IPS DF 6.9 (cell line): ENCODE measurements at regions not wholly inside any gene's neighbourhood (a gene's known extent, or its start where the extent isn't known, plus 50 kb on each side); places are given as distances from the start of the nearest gene placed in this dataset.

Source experiments
- DNase-seq: peaks from one replicate; pipeline ENCODE4 v3.0.0-alpha.2; 2013; ENCODE audit warnings: low read depth, low spot score
- H3K27ac ChIP-seq: one replicate; pipeline ENCODE4 v1.5.1; 2013; ENCODE audit warnings: low read length, control low read depth
- H3K27me3 ChIP-seq: 2 replicates; pipeline ENCODE4 v1.6.1; 2013; ENCODE audit warnings: mild to moderate bottlenecking, low read length; ENCODE audit not compliant: control insufficient read depth, insufficient read depth
- H3K36me3 ChIP-seq: 2 replicates; pipeline ENCODE4 v1.6.1; 2013; ENCODE audit warnings: low read length; ENCODE audit not compliant: control insufficient read depth, insufficient read depth
- H3K4me1 ChIP-seq: 2 replicates; pipeline ENCODE4 v1.6.1; 2013; ENCODE audit warnings: low read length; ENCODE audit not compliant: control insufficient read depth, insufficient read depth
- H3K4me3 ChIP-seq: 2 replicates; pipeline ENCODE4 v1.5.1; 2013; ENCODE audit warnings: mild to moderate bottlenecking, low read length
- H3K9me3 ChIP-seq: 2 replicates; pipeline ENCODE4 v1.6.1; 2013; ENCODE audit warnings: low read length, inconsistent platforms; ENCODE audit not compliant: control insufficient read depth, insufficient read depth
- WGBS: extraction: QIAGEN DNeasy Blood & Tissue Kit; methylation state at CpG from one replicate; pipeline ENCODE4 v1.1.7; 2013; ENCODE audit warnings: mixed read lengths, missing lambda C conversion rate; ENCODE audit not compliant: insufficient read length, insufficient coverage; 5-methylcytosine and 5-hydroxymethylcytosine counted together

- Histone ChIP-seq H3K36me3 (peaks cover 4% of the 10 kb centered on the region), H3K4me3 (no peak overlapping the region), H3K4me1 (peaks cover 12% of the 10 kb centered on the region), H3K27me3 (no peaks in the 10 kb centered on the region), H3K9me3 (no peaks in the 10 kb centered on the region), H3K27ac (no peak overlapping the region)
- DNase-seq, result no peak
- WGBS, result no CpG with 5 or more reads among the region's 20 CpGs
Observed at GRCh38 chr12:124392667-124393413, 97.9 kb downstream of the RFLNA start.

GRCh38 chr12:124392271-124392666 is 97.4 kb downstream of the RFLNA start:
- no peaks in the 10 kb centered on the region; the same call in none of the 2 replicates for H3K36me3 ChIP-seq
- no peak overlapping the region for H3K4me3 ChIP-seq
- DNase-seq, result no peak
- H3K27ac ChIP-seq, result no peak overlapping the region
- no CpG with 5 or more reads among the region's 16 CpGs for WGBS
- peaks cover 12% of the 10 kb centered on the region for H3K4me1 ChIP-seq
- no peaks in the 10 kb centered on the region for H3K9me3 ChIP-seq
- H3K27me3 ChIP-seq, result no peaks in the 10 kb centered on the region

- Histone ChIP-seq H3K36me3 (no peaks in the 10 kb centered on the region; the same call in none of the 2 replicates), H3K4me1 (peaks cover 12% of the 10 kb centered on the region), H3K27ac (no peak overlapping the region), H3K27me3 (no peaks in the 10 kb centered on the region), H3K9me3 (no peaks in the 10 kb centered on the region), H3K4me3 (no peak overlapping the region)
- no peak for DNase-seq
- WGBS, result no CpG with 5 or more reads among the region's 35 CpGs
Observed at GRCh38 chr12:124391340-124392261, 96.7 kb downstream of the RFLNA start.

GRCh38 chr12:124390442-124391097 is 95.7 kb downstream of the RFLNA start:
- no peaks in the 10 kb centered on the region; the same call in none of the 2 replicates for H3K36me3 ChIP-seq
- no peaks in the 10 kb centered on the region for H3K27me3 ChIP-seq
- peaks cover 12% of the 10 kb centered on the region for H3K4me1 ChIP-seq
- no CpG with 5 or more reads among the region's 26 CpGs for WGBS
- no peak for DNase-seq
- H3K9me3 ChIP-seq, result no peaks in the 10 kb centered on the region
- H3K27ac ChIP-seq, result no peak overlapping the region
- H3K4me3 ChIP-seq, result no peak overlapping the region

- WGBS, result no CpG with 5 or more reads among the region's 16 CpGs
- H3K9me3 ChIP-seq, result no peaks in the 10 kb centered on the region
- peaks cover 1% of the 10 kb centered on the region for H3K36me3 ChIP-seq
- no peak overlapping the region for H3K4me3 ChIP-seq
- no peak for DNase-seq
- no peak overlapping the region for H3K27ac ChIP-seq
- no peaks in the 10 kb centered on the region for H3K27me3 ChIP-seq
- H3K4me1 ChIP-seq, result peaks cover 12% of the 10 kb centered on the region
Observed at GRCh38 chr12:124389725-124390441, 95.0 kb downstream of the RFLNA start.

GRCh38 chr12:124389138-124389724 is 94.3 kb downstream of the RFLNA start:
- Histone ChIP-seq H3K36me3 (peaks cover 8% of the 10 kb centered on the region), H3K27me3 (no peaks in the 10 kb centered on the region), H3K4me3 (peak overlapping the region; percentile 52; the same call in 1 of the 2 replicates), H3K27ac (no peak overlapping the region), H3K9me3 (no peaks in the 10 kb centered on the region), H3K4me1 (peaks cover 12% of the 10 kb centered on the region)
- DNase-seq, result no peak
- WGBS, result no CpG with 5 or more reads among the region's 39 CpGs

- H3K9me3 ChIP-seq, result no peaks in the 10 kb centered on the region
- H3K27me3 ChIP-seq, result no peaks in the 10 kb centered on the region
- H3K36me3 ChIP-seq, result peaks cover 8% of the 10 kb centered on the region
- WGBS, result no CpG with 5 or more reads among the region's 39 CpGs
- no peak overlapping the region for H3K27ac ChIP-seq
- DNase-seq, result no peak
- peaks cover 12% of the 10 kb centered on the region for H3K4me1 ChIP-seq
- peak overlapping the region; percentile 52; the same call in 1 of the 2 replicates for H3K4me3 ChIP-seq
Observed at GRCh38 chr12:124388679-124389137, 93.8 kb downstream of the RFLNA start.

GRCh38 chr12:124388038-124388671 is 93.3 kb downstream of the RFLNA start:
- no peak for DNase-seq
- no peaks in the 10 kb centered on the region for H3K27me3 ChIP-seq
- H3K4me1 ChIP-seq, result peaks cover 9% of the 10 kb centered on the region
- no peak overlapping the region for H3K27ac ChIP-seq
- no CpG with 5 or more reads among the region's 15 CpGs for WGBS
- H3K9me3 ChIP-seq, result no peaks in the 10 kb centered on the region
- H3K36me3 ChIP-seq, result peaks cover 11% of the 10 kb centered on the region
- H3K4me3 ChIP-seq, result no peak overlapping the region

GRCh38 chr12:124387528-124387911 is 92.6 kb downstream of the RFLNA start:
- Histone ChIP-seq H3K27me3 (no peaks in the 10 kb centered on the region), H3K36me3 (peaks cover 13% of the 10 kb centered on the region), H3K9me3 (no peaks in the 10 kb centered on the region), H3K27ac (no peak overlapping the region), H3K4me3 (no peak overlapping the region), H3K4me1 (peaks cover 4% of the 10 kb centered on the region)
- DNase-seq, result no peak
- WGBS, result no CpG with 5 or more reads among the region's 24 CpGs
